Astrocyte (in vitro differentiated cells and primary cell): ENCODE measurements at regions not wholly inside any gene's neighbourhood (a gene's known extent, or its start where the extent isn't known, plus 50 kb on each side); places are given as distances from the start of the nearest gene placed in this dataset.

Source experiments
- EZH2 ChIP-seq: IDR thresholded peaks from 2 replicates; pipeline ENCODE4 v1.6.1; 2012; ENCODE audit warnings: mild to moderate bottlenecking, low read length, inconsistent platforms; ENCODE audit not compliant: insufficient read depth
- TF ChIP-seq, protein P1 (sequence below): IDR thresholded peaks from 2 replicates; pipeline ENCODE4 v1.5.1; 2011; ENCODE audit warnings: low read depth, mild to moderate bottlenecking, inconsistent platforms, low read length, moderate library complexity; ENCODE audit not compliant: insufficient read depth

GRCh38 chr2:176526995-176527901, 258.0 kb downstream of the MTX2 start:
- TF ChIP-seq, protein P1, sequence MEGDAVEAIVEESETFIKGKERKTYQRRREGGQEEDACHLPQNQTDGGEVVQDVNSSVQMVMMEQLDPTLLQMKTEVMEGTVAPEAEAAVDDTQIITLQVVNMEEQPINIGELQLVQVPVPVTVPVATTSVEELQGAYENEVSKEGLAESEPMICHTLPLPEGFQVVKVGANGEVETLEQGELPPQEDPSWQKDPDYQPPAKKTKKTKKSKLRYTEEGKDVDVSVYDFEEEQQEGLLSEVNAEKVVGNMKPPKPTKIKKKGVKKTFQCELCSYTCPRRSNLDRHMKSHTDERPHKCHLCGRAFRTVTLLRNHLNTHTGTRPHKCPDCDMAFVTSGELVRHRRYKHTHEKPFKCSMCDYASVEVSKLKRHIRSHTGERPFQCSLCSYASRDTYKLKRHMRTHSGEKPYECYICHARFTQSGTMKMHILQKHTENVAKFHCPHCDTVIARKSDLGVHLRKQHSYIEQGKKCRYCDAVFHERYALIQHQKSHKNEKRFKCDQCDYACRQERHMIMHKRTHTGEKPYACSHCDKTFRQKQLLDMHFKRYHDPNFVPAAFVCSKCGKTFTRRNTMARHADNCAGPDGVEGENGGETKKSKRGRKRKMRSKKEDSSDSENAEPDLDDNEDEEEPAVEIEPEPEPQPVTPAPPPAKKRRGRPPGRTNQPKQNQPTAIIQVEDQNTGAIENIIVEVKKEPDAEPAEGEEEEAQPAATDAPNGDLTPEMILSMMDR: no peak
- no peak for TF ChIP-seq EZH2
